Jurkat, Clone E6-1 (cell line): ENCODE measurements at regions not wholly inside any gene's neighbourhood (a gene's known extent, or its start where the extent isn't known, plus 50 kb on each side); places are given as distances from the start of the nearest gene placed in this dataset.

Experiments
- DNase-seq: peaks from one replicate; pipeline ENCODE4 v3.0.0-alpha.2; 2011; ENCODE audit warnings: low read depth, low spot score
- H3K4me3 ChIP-seq: 2 replicates; pipeline ENCODE4 v1.5.1; 2011; ENCODE audit warnings: mild to moderate bottlenecking, low read length, control low read depth, moderate library complexity

- DNase-seq, result no peak
- no peak overlapping the region for H3K4me3 ChIP-seq
These were observed 156.1 kb downstream of the HAUS1 start for GRCh38 chr18:46260016-46260878.

- no peak overlapping the region for H3K4me3 ChIP-seq
- no peak for DNase-seq
These were observed 156.6 kb downstream of the HAUS1 start for GRCh38 chr18:46260879-46261143.

- no peak overlapping the region for H3K4me3 ChIP-seq
- no peak for DNase-seq
These were observed 157.6 kb downstream of the HAUS1 start for GRCh38 chr18:46261799-46262198.

GRCh38 chr18:46262856-46263255, 158.7 kb downstream of the HAUS1 start:
- DNase-seq, result no peak
- no peak overlapping the region for H3K4me3 ChIP-seq

- H3K4me3 ChIP-seq, result no peak overlapping the region
- no peak for DNase-seq
These were observed 160.1 kb downstream of the HAUS1 start for GRCh38 chr18:46264255-46264654.

- H3K4me3 ChIP-seq, result no peak overlapping the region
- no peak for DNase-seq
These were observed 161.3 kb downstream of the HAUS1 start for GRCh38 chr18:46265196-46266156.

- H3K4me3 ChIP-seq, result no peak overlapping the region
- DNase-seq, result no peak
These were observed 162.3 kb downstream of the HAUS1 start for GRCh38 chr18:46266473-46266872.

- no peak for DNase-seq
- H3K4me3 ChIP-seq, result no peak overlapping the region
These were observed 164.5 kb downstream of the HAUS1 start for GRCh38 chr18:46268671-46269070.

GRCh38 chr18:46269275-46269674, 165.1 kb downstream of the HAUS1 start:
- no peak for DNase-seq
- no peak overlapping the region for H3K4me3 ChIP-seq

GRCh38 chr18:46271488-46271887, 167.3 kb downstream of the HAUS1 start:
- DNase-seq, result no peak
- H3K4me3 ChIP-seq, result no peak overlapping the region

- H3K4me3 ChIP-seq, result no peak overlapping the region
- no peak for DNase-seq
These were observed 169.7 kb downstream of the HAUS1 start for GRCh38 chr18:46273861-46274260.

GRCh38 chr18:46274266-46274665, 170.1 kb downstream of the HAUS1 start:
- DNase-seq, result no peak
- H3K4me3 ChIP-seq, result no peak overlapping the region

GRCh38 chr18:46275370-46275769, 171.2 kb downstream of the HAUS1 start:
- H3K4me3 ChIP-seq, result no peak overlapping the region
- DNase-seq, result no peak

GRCh38 chr18:46276748-46277147, 172.6 kb downstream of the HAUS1 start:
- DNase-seq, result no peak
- no peak overlapping the region for H3K4me3 ChIP-seq

- peak; percentile 7 for DNase-seq
- H3K4me3 ChIP-seq, result no peak overlapping the region
These were observed 174.6 kb downstream of the HAUS1 start for GRCh38 chr18:46278481-46279465.

GRCh38 chr18:46279673-46280072, 175.5 kb downstream of the HAUS1 start:
- H3K4me3 ChIP-seq, result no peak overlapping the region
- no peak for DNase-seq

- no peak overlapping the region for H3K4me3 ChIP-seq
- peak; percentile 46 for DNase-seq
These were observed 177.3 kb downstream of the HAUS1 start for GRCh38 chr18:46281185-46282176.

GRCh38 chr18:46282177-46282570, 178.0 kb downstream of the HAUS1 start:
- no peak for DNase-seq
- H3K4me3 ChIP-seq, result no peak overlapping the region
